Calu3 (cell line): ENCODE measurements at regions not wholly inside any gene's neighbourhood (a gene's known extent, or its start where the extent isn't known, plus 50 kb on each side); places are given as distances from the start of the nearest gene placed in this dataset.

Source experiments
- BruUV-seq: library from RNA; stranded (reverse); fragments of 400-500 nt; replicated peaks from 2 replicates; lab custom pipeline; 2021; lab: Mats Ljungman, UMichigan
- CTCF ChIA-PET: fragments of 300-600 bp; sonication (Branson Sonifier 250); formaldehyde crosslinking; loops from one replicate; lab custom pipeline; 2022; ENCODE audit warnings: antibody characterized with exemption; lab: Charles Lee
- DNase-seq: peaks from one replicate; pipeline ENCODE4 v3.0.0; 2022
- H3K27ac Mint-ChIP-seq: one replicate; pipeline ENCODE4 v1.8.0; 2022; ENCODE audit warnings: mixed read lengths; ENCODE audit not compliant: unreplicated experiment
- H3K27me3 Mint-ChIP-seq: one replicate; pipeline ENCODE4 v1.8.0; 2022; ENCODE audit warnings: mixed read lengths; ENCODE audit not compliant: unreplicated experiment
- H3K36me3 Mint-ChIP-seq: one replicate; pipeline ENCODE4 v1.8.0; 2022; ENCODE audit warnings: mild to moderate bottlenecking, moderate library complexity, mixed read lengths; ENCODE audit not compliant: insufficient read depth, unreplicated experiment
- H3K4me1 Mint-ChIP-seq: one replicate; pipeline ENCODE4 v1.8.0; 2022; ENCODE audit warnings: mild to moderate bottlenecking, low read depth, mixed read lengths; ENCODE audit not compliant: unreplicated experiment
- H3K4me3 Mint-ChIP-seq: one replicate; pipeline ENCODE4 v1.8.0; 2022; ENCODE audit warnings: mild to moderate bottlenecking, low read depth, moderate library complexity, mixed read lengths; ENCODE audit not compliant: unreplicated experiment
- H3K9me3 Mint-ChIP-seq: one replicate; pipeline ENCODE4 v1.8.0; 2022; ENCODE audit warnings: low read depth, mixed read lengths; ENCODE audit not compliant: unreplicated experiment
- intact Hi-C: fragments of 100-400 bp; cut with micrococcal nuclease; formaldehyde crosslinking; loops from one replicate; pipeline ENCODE4 v1.10.0; 2022; ENCODE audit not compliant: unreplicated experiment
- TF ChIP-seq, protein P1 (sequence below): fragments of 200-600 bp; IDR thresholded peaks from one replicate; pipeline ENCODE4 v1.8.0; 2022; ENCODE audit warnings: antibody characterized with exemption; ENCODE audit not compliant: unreplicated experiment

DNA sequence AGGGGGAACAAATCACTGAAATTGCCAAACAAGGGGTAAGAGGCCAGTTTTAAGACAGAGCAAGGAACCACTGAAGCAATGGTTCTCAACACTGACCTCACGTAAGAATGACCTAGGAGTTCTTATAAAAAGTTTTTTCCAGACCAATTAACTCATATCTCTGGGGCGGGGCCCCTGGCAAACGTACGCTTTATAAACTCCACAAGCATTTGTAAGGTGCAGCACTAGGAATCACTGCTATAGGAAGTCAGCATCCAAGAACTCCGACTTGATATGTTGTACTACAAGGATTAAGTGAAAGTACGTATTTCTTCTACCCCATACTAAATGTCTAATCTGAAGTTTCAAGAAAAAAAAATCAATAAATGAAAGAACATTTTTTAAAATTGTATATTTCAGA is 269.9 kb downstream of the RCHY1 start:
- Mint-ChIP-seq H3K27me3 (no peaks in the 10 kb centered on the region), H3K36me3 (no peaks in the 10 kb centered on the region), H3K27ac (no peak overlapping the region), H3K4me3 (no peak overlapping the region), H3K9me3 (no peaks in the 10 kb centered on the region), H3K4me1 (peaks cover 13% of the 10 kb centered on the region)
- no TSS peak for BruUV-seq
- DNase-seq = no peak
- TF ChIP-seq, protein P1, sequence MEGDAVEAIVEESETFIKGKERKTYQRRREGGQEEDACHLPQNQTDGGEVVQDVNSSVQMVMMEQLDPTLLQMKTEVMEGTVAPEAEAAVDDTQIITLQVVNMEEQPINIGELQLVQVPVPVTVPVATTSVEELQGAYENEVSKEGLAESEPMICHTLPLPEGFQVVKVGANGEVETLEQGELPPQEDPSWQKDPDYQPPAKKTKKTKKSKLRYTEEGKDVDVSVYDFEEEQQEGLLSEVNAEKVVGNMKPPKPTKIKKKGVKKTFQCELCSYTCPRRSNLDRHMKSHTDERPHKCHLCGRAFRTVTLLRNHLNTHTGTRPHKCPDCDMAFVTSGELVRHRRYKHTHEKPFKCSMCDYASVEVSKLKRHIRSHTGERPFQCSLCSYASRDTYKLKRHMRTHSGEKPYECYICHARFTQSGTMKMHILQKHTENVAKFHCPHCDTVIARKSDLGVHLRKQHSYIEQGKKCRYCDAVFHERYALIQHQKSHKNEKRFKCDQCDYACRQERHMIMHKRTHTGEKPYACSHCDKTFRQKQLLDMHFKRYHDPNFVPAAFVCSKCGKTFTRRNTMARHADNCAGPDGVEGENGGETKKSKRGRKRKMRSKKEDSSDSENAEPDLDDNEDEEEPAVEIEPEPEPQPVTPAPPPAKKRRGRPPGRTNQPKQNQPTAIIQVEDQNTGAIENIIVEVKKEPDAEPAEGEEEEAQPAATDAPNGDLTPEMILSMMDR = no peak
- CTCF ChIA-PET = no interaction called here
- intact Hi-C loops = no loop called here

DNA sequence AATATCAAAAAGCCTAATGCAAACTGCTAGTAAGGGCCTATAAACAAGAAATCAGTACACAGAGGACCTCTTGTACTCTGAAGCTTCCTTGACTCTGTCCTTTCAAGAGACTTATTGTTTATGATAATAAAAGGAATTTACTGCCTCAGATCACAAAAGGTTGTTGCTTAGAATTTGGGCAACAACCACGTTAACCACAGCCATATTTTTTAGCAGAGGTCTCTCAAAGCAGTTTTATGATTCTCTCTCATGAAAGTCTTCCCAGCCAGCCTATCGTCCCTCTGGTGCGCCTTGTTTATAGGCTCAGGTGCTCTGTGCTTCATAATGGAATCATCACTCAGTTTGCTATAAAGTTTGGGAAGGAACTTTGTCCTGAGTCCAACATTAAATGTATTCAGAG is 270.6 kb downstream of the RCHY1 start:
- Mint-ChIP-seq H3K4me1 (peaks cover 6% of the 10 kb centered on the region), H3K27ac (no peak overlapping the region), H3K27me3 (no peaks in the 10 kb centered on the region), H3K36me3 (no peaks in the 10 kb centered on the region), H3K9me3 (no peaks in the 10 kb centered on the region), H3K4me3 (no peak overlapping the region)
- CTCF ChIA-PET = no interaction called here
- TF ChIP-seq, protein P1 = no peak
- intact Hi-C loops = no loop called here
- BruUV-seq = no TSS peak
- DNase-seq = no peak

- Mint-ChIP-seq H3K9me3 (no peaks in the 10 kb centered on the region), H3K27ac (no peak overlapping the region), H3K27me3 (peaks cover 30% of the 10 kb centered on the region), H3K36me3 (no peaks in the 10 kb centered on the region), H3K4me1 (no peaks in the 10 kb centered on the region), H3K4me3 (no peak overlapping the region)
- intact Hi-C loops = no loop called here
- CTCF ChIA-PET = no interaction called here
- no TSS peak for BruUV-seq
- TF ChIP-seq, protein P1 = no peak
- no peak for DNase-seq
Measured at GRCh38 chr4:75235359-75235951, 278.7 kb downstream of the RCHY1 start.

DNA sequence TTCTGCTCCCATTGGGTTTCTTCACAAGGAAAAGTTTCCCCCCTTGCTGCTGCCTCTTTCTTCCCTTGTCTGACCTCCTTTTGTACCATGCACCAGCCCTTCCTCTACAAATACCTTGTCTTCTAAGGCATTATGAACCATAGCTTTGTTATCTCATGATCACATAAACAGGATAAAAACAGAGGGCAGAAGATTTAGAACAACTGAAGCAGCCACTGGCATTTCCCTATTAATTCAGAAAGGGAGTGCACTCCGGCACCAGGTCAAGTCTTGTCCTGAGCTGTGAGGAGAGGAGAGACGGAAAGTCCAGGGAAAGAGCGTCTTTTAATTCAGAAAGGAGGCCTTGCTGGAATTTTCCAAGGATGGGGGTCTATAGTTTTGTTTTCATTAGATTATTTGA is 281.7 kb downstream of the RCHY1 start:
- Mint-ChIP-seq H3K27me3 (peaks cover 30% of the 10 kb centered on the region), H3K27ac (no peak overlapping the region), H3K36me3 (no peaks in the 10 kb centered on the region), H3K4me3 (no peak overlapping the region), H3K4me1 (no peaks in the 10 kb centered on the region), H3K9me3 (no peaks in the 10 kb centered on the region)
- CTCF ChIA-PET = no interaction called here
- BruUV-seq = no TSS peak
- no peak for DNase-seq
- intact Hi-C loops = no loop called here
- TF ChIP-seq, protein P1 = no peak
